Dermis blood vessel endothelial cell (primary cell): ENCODE measurements at regions not wholly inside any gene's neighbourhood (a gene's known extent, or its start where the extent isn't known, plus 50 kb on each side); places are given as distances from the start of the nearest gene placed in this dataset.

Source experiments
- DNase-seq: peaks from one replicate; pipeline ENCODE4 v3.0.0; 2010

- no peak for DNase-seq
Observed at GRCh38 chr5:106876298-106876622, 794.5 kb downstream of the EFNA5 start.

- peak; percentile 68 for DNase-seq
Observed at GRCh38 chr5:106875591-106876297, 795.0 kb downstream of the EFNA5 start.

- DNase-seq, result no peak
Observed at GRCh38 chr5:106874974-106875373, 795.8 kb downstream of the EFNA5 start.

- no peak for DNase-seq
Observed at GRCh38 chr5:106874531-106874930, 796.2 kb downstream of the EFNA5 start.

GRCh38 chr5:106873568-106873967, 797.2 kb downstream of the EFNA5 start:
- peak; percentile 86 for DNase-seq

GRCh38 chr5:106865279-106865678, 805.5 kb downstream of the EFNA5 start:
- DNase-seq, result no peak

- DNase-seq, result no peak
Observed at GRCh38 chr5:106862450-106863193, 808.1 kb downstream of the EFNA5 start.

- DNase-seq, result no peak
Observed at GRCh38 chr5:106860398-106861044, 810.2 kb downstream of the EFNA5 start.

- no peak for DNase-seq
Observed at GRCh38 chr5:106858616-106859015, 812.1 kb downstream of the EFNA5 start.

GRCh38 chr5:106854922-106855321, 815.8 kb downstream of the EFNA5 start:
- DNase-seq, result no peak

- DNase-seq, result no peak
Observed at GRCh38 chr5:106854105-106854687, 816.5 kb downstream of the EFNA5 start.

- no peak for DNase-seq
Observed at GRCh38 chr5:106853266-106853665, 817.5 kb downstream of the EFNA5 start.

- no peak for DNase-seq
Observed at GRCh38 chr5:106849266-106849665, 821.5 kb downstream of the EFNA5 start.

GRCh38 chr5:106843812-106844416, 826.8 kb downstream of the EFNA5 start:
- DNase-seq, result peak; percentile 5

- no peak for DNase-seq
Observed at GRCh38 chr5:106833517-106833916, 837.2 kb downstream of the EFNA5 start.

- no peak for DNase-seq
Observed at GRCh38 chr5:106827061-106827460, 843.7 kb downstream of the EFNA5 start.

- DNase-seq, result no peak
Observed at GRCh38 chr5:106825374-106825773, 845.4 kb downstream of the EFNA5 start.

GRCh38 chr5:106822851-106823250, 847.9 kb downstream of the EFNA5 start:
- DNase-seq, result no peak

GRCh38 chr5:106818552-106818951, 852.2 kb downstream of the EFNA5 start:
- DNase-seq, result no peak

GRCh38 chr5:106814961-106815360, 855.8 kb downstream of the EFNA5 start:
- DNase-seq, result no peak

- no peak for DNase-seq
Observed at GRCh38 chr5:106801554-106801953, 869.2 kb downstream of the EFNA5 start.

- DNase-seq, result no peak
Observed at GRCh38 chr5:106797996-106798395, 872.7 kb downstream of the EFNA5 start.

GRCh38 chr5:106796081-106796480, 874.7 kb downstream of the EFNA5 start:
- DNase-seq, result no peak
